GM23338 (cell line): ENCODE measurements at regions not wholly inside any gene's neighbourhood (a gene's known extent, or its start where the extent isn't known, plus 50 kb on each side); places are given as distances from the start of the nearest gene placed in this dataset.

ENCODE experiments used
- CTCF ChIP-seq, 2 experiments: fragments of 200-600 bp in 1 of 2; sonication (generic) in 1 of 2; conservative IDR thresholded peaks; 2 replicates each; pipeline versions ENCODE4 v1.5.1 to v1.6.1; 2016 to 2017; ENCODE audit warnings: antibody characterized with exemption in 2 of 2, low read depth in 2 of 2, mild to moderate bottlenecking in 2 of 2, moderate library complexity in 1 of 2
- POLR2AphosphoS5 ChIP-seq: IDR thresholded peaks from 2 replicates; pipeline ENCODE4 v1.6.1; 2016; ENCODE audit warnings: antibody characterized with exemption, low read depth
- TF ChIP-seq, protein P1 (sequence below): IDR thresholded peaks from one replicate; pipeline ENCODE4 v1.6.1; 2018; ENCODE audit warnings: antibody characterized with exemption; ENCODE audit not compliant: unreplicated experiment

- TF ChIP-seq, protein P1, sequence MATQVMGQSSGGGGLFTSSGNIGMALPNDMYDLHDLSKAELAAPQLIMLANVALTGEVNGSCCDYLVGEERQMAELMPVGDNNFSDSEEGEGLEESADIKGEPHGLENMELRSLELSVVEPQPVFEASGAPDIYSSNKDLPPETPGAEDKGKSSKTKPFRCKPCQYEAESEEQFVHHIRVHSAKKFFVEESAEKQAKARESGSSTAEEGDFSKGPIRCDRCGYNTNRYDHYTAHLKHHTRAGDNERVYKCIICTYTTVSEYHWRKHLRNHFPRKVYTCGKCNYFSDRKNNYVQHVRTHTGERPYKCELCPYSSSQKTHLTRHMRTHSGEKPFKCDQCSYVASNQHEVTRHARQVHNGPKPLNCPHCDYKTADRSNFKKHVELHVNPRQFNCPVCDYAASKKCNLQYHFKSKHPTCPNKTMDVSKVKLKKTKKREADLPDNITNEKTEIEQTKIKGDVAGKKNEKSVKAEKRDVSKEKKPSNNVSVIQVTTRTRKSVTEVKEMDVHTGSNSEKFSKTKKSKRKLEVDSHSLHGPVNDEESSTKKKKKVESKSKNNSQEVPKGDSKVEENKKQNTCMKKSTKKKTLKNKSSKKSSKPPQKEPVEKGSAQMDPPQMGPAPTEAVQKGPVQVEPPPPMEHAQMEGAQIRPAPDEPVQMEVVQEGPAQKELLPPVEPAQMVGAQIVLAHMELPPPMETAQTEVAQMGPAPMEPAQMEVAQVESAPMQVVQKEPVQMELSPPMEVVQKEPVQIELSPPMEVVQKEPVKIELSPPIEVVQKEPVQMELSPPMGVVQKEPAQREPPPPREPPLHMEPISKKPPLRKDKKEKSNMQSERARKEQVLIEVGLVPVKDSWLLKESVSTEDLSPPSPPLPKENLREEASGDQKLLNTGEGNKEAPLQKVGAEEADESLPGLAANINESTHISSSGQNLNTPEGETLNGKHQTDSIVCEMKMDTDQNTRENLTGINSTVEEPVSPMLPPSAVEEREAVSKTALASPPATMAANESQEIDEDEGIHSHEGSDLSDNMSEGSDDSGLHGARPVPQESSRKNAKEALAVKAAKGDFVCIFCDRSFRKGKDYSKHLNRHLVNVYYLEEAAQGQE, result no peak
- no peak for TF ChIP-seq POLR2AphosphoS5
- TF ChIP-seq CTCF (conservative IDR thresholded peaks at IDR 0.05; ENCODE audit: low read depth in 2 of 2), result no peak
Observed at GRCh38 chr1:4375812-4376211, 278.6 kb upstream of the AJAP1 start.
